B cell (primary cell): ENCODE measurements at regions not wholly inside any gene's neighbourhood (a gene's known extent, or its start where the extent isn't known, plus 50 kb on each side); places are given as distances from the start of the nearest gene placed in this dataset.
"Not testable (repeated sequence)": the region's sequence is repeated elsewhere in the genome, so short reads cannot be mapped to it uniquely, and the experiment has no call there.

Experiments
- ATAC-seq: fragments of 200-7000 bp; cut with Tn5 transposase; one replicate; pipeline ENCODE4 v1.10.0; 2021; ENCODE audit warnings: low read depth, mild to moderate bottlenecking, moderate number of reproducible peaks, moderate library complexity
- CTCF ChIA-PET: fragments of 350-600 bp; sonication (Branson Sonifier 250); formaldehyde crosslinking; loops from one replicate; lab custom pipeline; 2021; ENCODE audit warnings: antibody characterized with exemption, inconsistent platforms; lab: Charles Lee
- POLR2A ChIA-PET: fragments of 350-600 bp; sonication (Branson Sonifier 250); formaldehyde crosslinking; loops from one replicate; lab custom pipeline; 2021; ENCODE audit warnings: antibody characterized with exemption; lab: Charles Lee
- DNase-seq: peaks from one replicate; pipeline ENCODE4 v3.0.0; 2013
- H2AFZ ChIP-seq: 2 replicates; pipeline ENCODE4 v1.6.1; 2012; ENCODE audit warnings: mild to moderate bottlenecking, low read depth, low read length; ENCODE audit not compliant: insufficient read depth, poor library complexity, severe bottlenecking
- H3K27ac ChIP-seq, 2 donors: 1 replicate in 1 of 2; 2 replicates in 1 of 2; pipeline ENCODE4 v1.5.1; 2012 to 2013; ENCODE audit warnings: low read length in 2 of 2, mild to moderate bottlenecking in 2 of 2, moderate library complexity in 1 of 2
- H3K27me3 ChIP-seq, 4 experiments: fragments of 200-600 bp in 1 of 4; sonication (generic) in 1 of 4; replicated peaks in 1 of 4; 1 replicate in 2 of 4; 2 replicates in 2 of 4; pipeline versions ENCODE4 v1.6.1 to v1.7.0; 2013 to 2016; ENCODE audit warnings: low read length in 3 of 4, mild to moderate bottlenecking in 2 of 4, mixed read lengths in 1 of 4, moderate library complexity in 1 of 4; ENCODE audit not compliant: insufficient read depth in 4 of 4, control insufficient read depth in 3 of 4; ENCODE audit errors: control extremely low read depth in 1 of 4
- H3K36me3 ChIP-seq, 2 experiments: replicated peaks in 1 of 2; 1 replicate in 1 of 2; 2 replicates in 1 of 2; pipeline versions ENCODE4 v1.6.1 to v1.7.1; 2013; ENCODE audit warnings: low read length in 1 of 2; ENCODE audit not compliant: insufficient read depth in 2 of 2, control insufficient read depth in 1 of 2; ENCODE audit errors: control extremely low read depth in 1 of 2, extremely low read depth in 1 of 2
- H3K4me1 ChIP-seq, 2 donors: fragments of 200-600 bp in 1 of 2; sonication (generic) in 1 of 2; 1 replicate in 1 of 2; 2 replicates in 1 of 2; pipeline versions ENCODE4 v1.5.1 to v1.6.1; 2013 to 2017; ENCODE audit warnings: low read length in 2 of 2; ENCODE audit not compliant: control insufficient read depth in 2 of 2, insufficient read depth in 2 of 2
- H3K4me2 ChIP-seq: replicated peaks from 2 replicates; pipeline ENCODE3; 2012; ENCODE audit warnings: mild to moderate bottlenecking, low read depth, low read length; ENCODE audit not compliant: poor library complexity, severe bottlenecking
- H3K4me3 ChIP-seq, 5 experiments: fragments of 200-600 bp in 1 of 5; sonication (generic) in 1 of 5; 1 replicate in 3 of 5; 2 replicates in 2 of 5; pipeline versions ENCODE4 v1.5.1 to v1.7.0; 2011 to 2016; ENCODE audit warnings: low read length in 4 of 5, mild to moderate bottlenecking in 4 of 5, low read depth in 2 of 5, control low read depth in 1 of 5, moderate library complexity in 1 of 5; ENCODE audit not compliant: insufficient read depth in 1 of 5; ENCODE audit errors: control extremely low read depth in 1 of 5, extremely low read depth in 1 of 5
- H3K79me2 ChIP-seq: fragments of 200-600 bp; sonication (generic); one replicate; pipeline ENCODE4 v1.6.0; 2016; ENCODE audit warnings: low read length; ENCODE audit not compliant: control insufficient read depth, insufficient read depth
- H3K9ac ChIP-seq: fragments of 200-600 bp; sonication (generic); 2 replicates; pipeline ENCODE4 v1.6.1; 2017; ENCODE audit warnings: mild to moderate bottlenecking, low read length, moderate library complexity
- H3K9me3 ChIP-seq, 3 donors: one replicate each; pipeline versions ENCODE4 v1.6.1 to v1.7.1; 2013; ENCODE audit warnings: low read length in 2 of 3; ENCODE audit not compliant: control insufficient read depth in 2 of 3, insufficient read depth in 1 of 3; ENCODE audit errors: control extremely low read depth in 1 of 3
- H4K20me1 ChIP-seq: 2 replicates; pipeline ENCODE4 v1.6.0; 2012; ENCODE audit warnings: mild to moderate bottlenecking, low read length; ENCODE audit not compliant: insufficient read depth, control insufficient read depth, poor library complexity, severe bottlenecking
- H3K27ac Mint-ChIP-seq: one replicate; pipeline ENCODE4 v1.8.0; 2021; ENCODE audit warnings: mixed read lengths
- H3K27me3 Mint-ChIP-seq: one replicate; pipeline ENCODE4 v1.8.0; 2021; ENCODE audit warnings: mixed read lengths
- H3K4me1 Mint-ChIP-seq: one replicate; pipeline ENCODE4 v1.8.0; 2021; ENCODE audit warnings: mixed read lengths
- H3K4me3 Mint-ChIP-seq: one replicate; pipeline ENCODE4 v1.8.0; 2021; ENCODE audit warnings: mixed read lengths
- H3K9me3 Mint-ChIP-seq: one replicate; pipeline ENCODE4 v1.8.0; 2022; ENCODE audit warnings: mixed read lengths; ENCODE audit not compliant: insufficient read depth
- EZH2 ChIP-seq: IDR thresholded peaks from 2 replicates; pipeline ENCODE4 v1.6.1; 2012; ENCODE audit warnings: borderline replicate concordance, low read depth, mild to moderate bottlenecking, moderate library complexity, low read length; ENCODE audit not compliant: insufficient read depth, poor library complexity, severe bottlenecking
- WGBS: methylation state at CpG from one replicate; pipeline ENCODE4 v1.1.5; 2013; ENCODE audit warnings: missing lambda C conversion rate; ENCODE audit not compliant: insufficient coverage; 5-methylcytosine and 5-hydroxymethylcytosine counted together
- intact Hi-C: fragments of 100-400 bp; cut with micrococcal nuclease; formaldehyde crosslinking; loops from one replicate; pipeline ENCODE4 v1.10.0; 2022
- TF ChIP-seq, protein P1 (sequence below): fragments of 200-600 bp; IDR thresholded peaks from one replicate; pipeline ENCODE4 v1.8.0; 2022; ENCODE audit warnings: antibody characterized with exemption, mild to moderate bottlenecking

DNA sequence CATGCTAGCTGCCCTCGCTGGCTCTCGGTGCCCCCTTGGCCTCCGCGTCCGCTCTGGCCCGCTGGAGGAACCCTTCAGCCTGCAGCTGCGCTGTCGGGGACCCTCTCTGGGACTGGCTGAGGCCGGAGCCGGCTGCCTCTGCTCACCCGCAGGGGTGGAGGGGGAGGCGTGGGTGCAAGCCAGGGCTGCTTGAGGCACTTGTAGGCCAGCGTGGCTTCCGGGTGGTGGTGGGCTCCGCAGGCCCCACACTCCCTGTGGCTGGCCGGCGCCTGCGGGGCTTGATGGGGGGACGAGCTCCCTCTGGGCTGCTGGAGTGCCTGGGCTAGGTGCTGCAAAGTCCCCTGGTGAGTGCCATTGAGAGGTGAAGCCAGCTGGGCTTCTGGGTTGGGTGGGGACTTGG, 429.6 kb downstream of the LRRC70 start:
- H3K27me3 ChIP-seq: no peaks in the 10 kb centered on the region
- no peaks in the 10 kb centered on the region for H4K20me1 ChIP-seq
- intact Hi-C loops: no loop called here
- H3K27ac ChIP-seq: no peak overlapping the region
- H2AFZ ChIP-seq: no peak overlapping the region
- POLR2A ChIA-PET: no interaction called here
- H3K36me3 ChIP-seq: no peaks in the 10 kb centered on the region
- DNase-seq (no peak), ATAC-seq (no peak)
- no peak overlapping the region for H3K4me2 ChIP-seq
- H3K4me3 ChIP-seq: no peak overlapping the region
- Mint-ChIP-seq H3K9me3 (peaks cover 18% of the 10 kb centered on the region), H3K4me3 (no peak overlapping the region), H3K4me1 (no peaks in the 10 kb centered on the region), H3K27me3 (no peaks in the 10 kb centered on the region), H3K27ac (no peak overlapping the region)
- H3K9me3 ChIP-seq: peaks cover 0 to 9% (median 0%) of the 10 kb centered on the region in 3 donors
- no peaks in the 10 kb centered on the region for H3K79me2 ChIP-seq
- no peak for TF ChIP-seq EZH2
- TF ChIP-seq, protein P1, sequence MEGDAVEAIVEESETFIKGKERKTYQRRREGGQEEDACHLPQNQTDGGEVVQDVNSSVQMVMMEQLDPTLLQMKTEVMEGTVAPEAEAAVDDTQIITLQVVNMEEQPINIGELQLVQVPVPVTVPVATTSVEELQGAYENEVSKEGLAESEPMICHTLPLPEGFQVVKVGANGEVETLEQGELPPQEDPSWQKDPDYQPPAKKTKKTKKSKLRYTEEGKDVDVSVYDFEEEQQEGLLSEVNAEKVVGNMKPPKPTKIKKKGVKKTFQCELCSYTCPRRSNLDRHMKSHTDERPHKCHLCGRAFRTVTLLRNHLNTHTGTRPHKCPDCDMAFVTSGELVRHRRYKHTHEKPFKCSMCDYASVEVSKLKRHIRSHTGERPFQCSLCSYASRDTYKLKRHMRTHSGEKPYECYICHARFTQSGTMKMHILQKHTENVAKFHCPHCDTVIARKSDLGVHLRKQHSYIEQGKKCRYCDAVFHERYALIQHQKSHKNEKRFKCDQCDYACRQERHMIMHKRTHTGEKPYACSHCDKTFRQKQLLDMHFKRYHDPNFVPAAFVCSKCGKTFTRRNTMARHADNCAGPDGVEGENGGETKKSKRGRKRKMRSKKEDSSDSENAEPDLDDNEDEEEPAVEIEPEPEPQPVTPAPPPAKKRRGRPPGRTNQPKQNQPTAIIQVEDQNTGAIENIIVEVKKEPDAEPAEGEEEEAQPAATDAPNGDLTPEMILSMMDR: no peak
- H3K4me1 ChIP-seq: no peaks in the 10 kb centered on the region
- CTCF ChIA-PET: no interaction called here
- no peak overlapping the region for H3K9ac ChIP-seq
- WGBS: 96% methylated on average over 19 of the region's 19 CpGs

- H3K9me3 ChIP-seq, H3K27ac Mint-ChIP-seq, H3K4me1 Mint-ChIP-seq, H3K27me3 ChIP-seq, H3K27me3 Mint-ChIP-seq, H3K4me3 ChIP-seq, H3K79me2 ChIP-seq, H3K9ac ChIP-seq, H3K4me2 ChIP-seq, intact Hi-C loops, ATAC-seq, H3K4me3 Mint-ChIP-seq, H2AFZ ChIP-seq, POLR2A ChIA-PET, DNase-seq, H3K4me1 ChIP-seq, CTCF ChIA-PET, H3K36me3 ChIP-seq, H3K27ac ChIP-seq, H4K20me1 ChIP-seq: not testable (repeated sequence)
- 40% methylated on average over 1 of the region's 1 CpG for WGBS
- H3K9me3 Mint-ChIP-seq: peaks cover 22% of the 10 kb centered on the region
Observed at GRCh38 chr5:62994842-62995241, 416.2 kb downstream of the LRRC70 start.
